ENCODE measurements at regions not wholly inside any gene's neighbourhood (a gene's known extent, or its start where the extent isn't known, plus 50 kb on each side); places are given as distances from the start of the nearest gene placed in this dataset.

DNA sequence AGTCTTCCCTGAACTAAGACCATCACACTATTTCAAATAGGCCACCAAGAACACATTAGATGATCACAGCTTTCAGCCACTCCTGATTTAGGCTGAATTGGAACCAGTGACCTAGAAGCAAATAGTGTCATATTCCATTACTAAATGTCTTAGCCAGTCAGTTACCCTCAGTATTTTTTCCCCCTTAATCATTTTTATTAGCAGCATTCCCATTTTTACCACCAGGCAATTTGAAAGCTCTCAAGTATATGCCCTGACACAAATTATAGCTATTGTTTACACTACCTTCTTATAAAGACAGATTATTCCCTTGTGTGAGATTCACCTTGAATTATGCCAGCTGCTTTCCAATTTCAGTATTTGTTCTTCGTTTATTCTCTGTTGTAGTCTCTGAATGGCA, 1146.9 kb downstream of the PDHA2 start:
- TF ChIP-seq, protein P1, sequence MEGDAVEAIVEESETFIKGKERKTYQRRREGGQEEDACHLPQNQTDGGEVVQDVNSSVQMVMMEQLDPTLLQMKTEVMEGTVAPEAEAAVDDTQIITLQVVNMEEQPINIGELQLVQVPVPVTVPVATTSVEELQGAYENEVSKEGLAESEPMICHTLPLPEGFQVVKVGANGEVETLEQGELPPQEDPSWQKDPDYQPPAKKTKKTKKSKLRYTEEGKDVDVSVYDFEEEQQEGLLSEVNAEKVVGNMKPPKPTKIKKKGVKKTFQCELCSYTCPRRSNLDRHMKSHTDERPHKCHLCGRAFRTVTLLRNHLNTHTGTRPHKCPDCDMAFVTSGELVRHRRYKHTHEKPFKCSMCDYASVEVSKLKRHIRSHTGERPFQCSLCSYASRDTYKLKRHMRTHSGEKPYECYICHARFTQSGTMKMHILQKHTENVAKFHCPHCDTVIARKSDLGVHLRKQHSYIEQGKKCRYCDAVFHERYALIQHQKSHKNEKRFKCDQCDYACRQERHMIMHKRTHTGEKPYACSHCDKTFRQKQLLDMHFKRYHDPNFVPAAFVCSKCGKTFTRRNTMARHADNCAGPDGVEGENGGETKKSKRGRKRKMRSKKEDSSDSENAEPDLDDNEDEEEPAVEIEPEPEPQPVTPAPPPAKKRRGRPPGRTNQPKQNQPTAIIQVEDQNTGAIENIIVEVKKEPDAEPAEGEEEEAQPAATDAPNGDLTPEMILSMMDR (IDR thresholded peaks at IDR 0.05 in 2 of 3, conservative IDR thresholded peaks at IDR 0.05 in 1 of 3; ENCODE audit: borderline replicate concordance in 1 of 3, insufficient read depth in 1 of 3, low read depth in 2 of 3, low read length in 2 of 3): no peak
- TF ChIP-seq POLR2A (IDR thresholded peaks at IDR 0.05; ENCODE audit: borderline replicate concordance, extremely low read depth, insufficient read depth, insufficient read length) (no peak), EZH2phosphoT487 (IDR thresholded peaks at IDR 0.05; ENCODE audit: borderline replicate concordance) (no peak), RAD21 (IDR thresholded peaks at IDR 0.05; ENCODE audit: low read depth) (no peak), TCF7L2 (IDR thresholded peaks at IDR 0.05; ENCODE audit: borderline replicate concordance, extremely low read depth, insufficient read depth, insufficient read length) (no peak)
